Skeletal muscle satellite cell (primary cell): ENCODE measurements at regions not wholly inside any gene's neighbourhood (a gene's known extent, or its start where the extent isn't known, plus 50 kb on each side); places are given as distances from the start of the nearest gene placed in this dataset.
A peak's percentile ranks its signal among the peaks of the same experiment; 100 is the strongest.
"Not testable (repeated sequence)": the region's sequence is repeated elsewhere in the genome, so short reads cannot be mapped to it uniquely, and the experiment has no call there.

ENCODE experiments used
- H3K27me3 ChIP-seq: 2 replicates; pipeline ENCODE4 v1.7.0; 2013; ENCODE audit warnings: low read length; ENCODE audit not compliant: control insufficient read depth, insufficient read depth
- H3K36me3 ChIP-seq: 2 replicates; pipeline ENCODE4 v1.7.0; 2013; ENCODE audit warnings: mild to moderate bottlenecking, control low read depth, low read length; ENCODE audit not compliant: insufficient read depth
- H3K4me1 ChIP-seq: 2 replicates; pipeline ENCODE4 v1.7.0; 2013; ENCODE audit warnings: low read length; ENCODE audit not compliant: control insufficient read depth, insufficient read depth
- H3K4me2 ChIP-seq: 2 replicates; pipeline ENCODE4 v1.7.0; 2013; ENCODE audit warnings: mild to moderate bottlenecking, low read length
- H3K4me3 ChIP-seq: 2 replicates; pipeline ENCODE4 v1.7.0; 2013; ENCODE audit warnings: low read length
- H3K9ac ChIP-seq: 2 replicates; pipeline ENCODE4 v1.7.0; 2013; ENCODE audit warnings: mild to moderate bottlenecking, low read depth, low read length, moderate library complexity
- H3K9me3 ChIP-seq: replicated peaks from 2 replicates; pipeline ENCODE4 v1.7.0; 2013; ENCODE audit warnings: mild to moderate bottlenecking, control low read depth, low read length

DNA sequence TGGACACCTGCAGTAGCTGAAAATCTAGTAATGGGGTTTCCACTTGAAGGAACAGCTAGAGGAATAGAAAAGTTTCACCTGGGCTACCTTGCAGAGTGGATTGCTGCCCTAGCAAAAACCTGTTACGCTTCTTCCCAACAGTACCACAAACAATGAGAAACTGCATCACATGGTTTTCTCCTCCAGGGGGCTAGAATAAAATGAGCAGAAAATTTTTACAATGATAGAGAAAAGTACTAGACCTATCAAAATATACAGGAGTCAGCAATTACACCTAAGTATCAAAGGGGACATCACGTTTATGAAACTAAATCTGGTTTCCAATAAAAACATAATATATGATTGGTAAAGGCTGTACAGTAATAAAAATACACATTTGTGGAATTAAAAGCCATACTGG is 423.1 kb upstream of the PITX2 start:
- Histone ChIP-seq H3K27me3 (no peaks in the 10 kb centered on the region), H3K9ac (no peak overlapping the region), H3K4me1 (no peaks in the 10 kb centered on the region), H3K4me3 (no peak overlapping the region), H3K9me3 (no peaks in the 10 kb centered on the region), H3K36me3 (no peaks in the 10 kb centered on the region), H3K4me2 (no peak overlapping the region)

DNA sequence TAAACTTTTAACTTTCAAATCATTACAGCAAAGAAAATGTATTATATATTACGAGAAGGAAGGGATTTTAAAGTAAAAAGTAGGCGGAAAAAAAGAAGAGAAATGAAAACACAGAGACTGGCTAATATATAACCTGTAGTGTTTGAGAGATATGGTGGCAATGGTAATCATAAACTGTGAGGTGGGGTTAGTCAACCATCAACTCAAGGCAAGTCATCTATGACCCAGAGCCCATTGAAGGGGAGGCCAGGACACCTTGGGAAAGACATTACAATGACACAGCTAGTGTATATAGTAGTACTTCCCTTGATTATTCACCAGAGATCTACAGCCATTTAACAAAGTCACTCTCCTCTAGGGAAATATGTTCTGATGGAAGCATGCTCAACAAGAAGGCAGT is 423.9 kb upstream of the PITX2 start:
- H3K9me3 ChIP-seq = no peaks in the 10 kb centered on the region

DNA sequence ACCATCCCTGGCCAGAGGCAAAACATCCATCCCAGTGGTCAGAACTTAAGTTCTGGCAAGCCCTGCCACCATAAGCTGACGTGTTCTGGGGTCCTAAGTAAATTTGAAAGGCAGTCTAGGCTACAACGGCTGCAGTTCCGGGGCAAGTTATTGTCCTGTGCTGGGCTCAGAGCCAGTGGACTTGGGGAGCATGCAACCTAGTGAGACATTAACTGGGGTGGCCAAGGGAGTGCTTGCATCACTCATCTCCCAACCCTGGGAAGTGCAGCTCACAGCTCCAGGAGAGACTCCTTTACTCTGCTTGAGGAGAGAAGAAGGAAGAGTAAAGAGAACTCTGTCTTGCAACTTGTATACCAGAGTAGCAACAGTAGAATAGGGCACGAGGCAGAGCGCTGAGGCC is 425.4 kb upstream of the PITX2 start:
- no peaks in the 10 kb centered on the region for H3K9me3 ChIP-seq
- no peak overlapping the region for H3K4me2 ChIP-seq
- no peak overlapping the region for H3K4me3 ChIP-seq
- H3K27me3 ChIP-seq = no peaks in the 10 kb centered on the region
- no peaks in the 10 kb centered on the region for H3K36me3 ChIP-seq
- H3K4me1 ChIP-seq = no peaks in the 10 kb centered on the region
- H3K9ac ChIP-seq = no peak overlapping the region

More for the DNA sequence above, 423.9 kb upstream of the PITX2 start:
- Histone ChIP-seq H3K4me2 (no peak overlapping the region), H3K27me3 (no peaks in the 10 kb centered on the region), H3K36me3 (no peaks in the 10 kb centered on the region), H3K4me3 (no peak overlapping the region), H3K4me1 (no peaks in the 10 kb centered on the region), H3K9ac (no peak overlapping the region)

DNA sequence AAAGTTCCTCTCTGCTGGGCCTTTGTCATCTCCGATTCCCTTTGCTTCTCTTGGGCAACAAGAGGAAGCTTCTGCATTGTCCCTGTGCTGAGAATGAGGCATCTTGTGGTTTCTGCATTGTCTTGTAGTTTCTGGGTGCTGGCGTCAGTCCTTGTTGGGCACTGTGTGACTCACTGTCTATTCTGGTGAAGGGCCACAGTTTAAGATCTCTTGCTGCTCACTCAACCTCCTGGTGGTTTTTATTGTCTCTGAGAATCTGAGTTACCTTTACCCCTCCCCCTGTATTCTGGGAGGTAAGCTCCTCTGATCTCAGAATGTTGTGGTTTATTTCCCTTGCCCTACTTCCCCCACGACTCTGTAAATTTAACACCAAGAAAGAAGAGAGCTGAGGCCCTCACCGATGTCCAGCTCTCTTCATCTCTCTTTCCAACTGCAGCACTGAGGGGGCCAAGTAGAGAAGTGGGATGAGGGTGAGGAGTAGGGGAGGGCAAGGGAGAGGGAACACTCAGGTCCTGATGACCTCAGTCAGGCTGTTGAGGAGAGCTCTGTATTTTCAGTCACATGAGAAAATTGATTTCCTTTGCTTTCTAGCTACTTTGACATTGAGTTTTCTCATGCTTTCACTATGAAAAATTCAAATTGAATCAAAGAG is 441.6 kb upstream of the PITX2 start:
- peak overlapping the region; percentile 35 for H3K4me2 ChIP-seq
- peak overlapping the region; percentile 20 for H3K4me3 ChIP-seq
- peak overlapping the region; percentile 56 for H3K9ac ChIP-seq
- no peaks in the 10 kb centered on the region for H3K9me3 ChIP-seq
- H3K36me3 ChIP-seq = no peaks in the 10 kb centered on the region
- H3K4me1 ChIP-seq = peaks cover 48% of the 10 kb centered on the region
- H3K27me3 ChIP-seq = no peaks in the 10 kb centered on the region

DNA sequence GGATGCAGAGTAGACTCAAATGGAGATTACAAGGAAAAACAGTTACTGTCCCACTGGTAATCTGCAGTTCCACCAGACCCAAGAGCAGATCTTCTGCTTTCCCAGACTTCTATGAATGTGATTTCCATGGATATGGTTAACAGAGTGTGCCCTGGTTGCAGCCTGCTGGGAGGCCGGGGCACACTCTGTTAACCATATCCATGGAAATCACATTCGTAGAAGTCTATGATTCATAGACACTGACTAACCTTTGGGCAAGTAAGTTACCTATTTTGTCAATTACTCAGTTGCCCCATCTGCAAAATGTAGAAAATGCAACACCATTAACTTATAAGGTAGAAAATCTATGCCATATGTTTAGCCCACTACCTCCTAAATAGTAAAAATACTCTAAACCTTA is 443.1 kb upstream of the PITX2 start:
- no peaks in the 10 kb centered on the region for H3K9me3 ChIP-seq
- no peak overlapping the region for H3K4me3 ChIP-seq
- H3K27me3 ChIP-seq = no peaks in the 10 kb centered on the region
- H3K4me2 ChIP-seq = peak overlapping the region; percentile 27
- H3K9ac ChIP-seq = peak overlapping the region; percentile 60
- peaks cover 48% of the 10 kb centered on the region for H3K4me1 ChIP-seq
- H3K36me3 ChIP-seq = no peaks in the 10 kb centered on the region

DNA sequence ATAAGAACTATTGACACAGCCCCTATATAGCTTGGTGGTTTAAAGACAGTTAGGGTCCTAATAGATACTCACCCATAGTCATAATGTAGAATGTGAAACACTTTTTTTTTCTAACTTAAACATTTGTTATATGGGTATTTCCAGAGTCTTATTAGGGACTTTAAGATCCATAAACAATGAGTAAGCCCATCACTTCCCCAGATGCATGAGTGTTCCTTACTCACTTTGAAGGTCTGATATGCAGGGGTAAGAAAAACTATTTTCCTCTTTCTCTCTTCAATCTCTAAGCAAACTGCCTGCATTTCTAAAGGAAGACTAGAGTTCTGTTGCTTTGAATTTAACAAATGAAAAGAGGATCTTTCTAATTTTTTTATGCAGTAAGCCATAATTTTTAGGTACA is 443.6 kb upstream of the PITX2 start:
- H3K4me1 ChIP-seq = peaks cover 48% of the 10 kb centered on the region
- peak overlapping the region; percentile 74 for H3K9ac ChIP-seq
- H3K27me3 ChIP-seq = no peaks in the 10 kb centered on the region
- peak overlapping the region; percentile 57 for H3K4me2 ChIP-seq
- H3K9me3 ChIP-seq = no peaks in the 10 kb centered on the region
- peak overlapping the region; percentile 19 for H3K4me3 ChIP-seq
- H3K36me3 ChIP-seq = no peaks in the 10 kb centered on the region

DNA sequence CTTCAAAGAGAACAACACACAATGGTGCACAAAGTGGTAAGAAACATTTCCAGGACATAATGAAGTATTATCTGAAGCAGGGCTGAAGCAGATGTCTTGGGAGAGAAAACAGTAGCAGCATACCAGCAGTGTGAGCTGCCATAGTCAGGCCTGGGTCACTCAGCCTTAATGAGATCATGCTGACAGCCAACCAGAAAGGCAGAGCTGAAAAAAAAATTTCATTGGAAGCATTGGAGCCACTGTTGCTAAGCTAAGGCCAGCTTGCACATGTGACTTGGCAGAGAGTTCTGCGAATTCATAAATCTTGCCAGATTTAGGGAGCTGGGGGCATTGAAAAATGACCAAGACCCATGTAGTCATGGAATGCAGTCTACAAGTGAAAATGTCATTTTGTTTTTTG is 444.0 kb upstream of the PITX2 start:
- H3K4me3 ChIP-seq = peak overlapping the region; percentile 19
- H3K4me1 ChIP-seq = peaks cover 48% of the 10 kb centered on the region
- peak overlapping the region; percentile 74 for H3K9ac ChIP-seq
- no peaks in the 10 kb centered on the region for H3K27me3 ChIP-seq
- H3K4me2 ChIP-seq = peak overlapping the region; percentile 57
- no peaks in the 10 kb centered on the region for H3K36me3 ChIP-seq
- no peaks in the 10 kb centered on the region for H3K9me3 ChIP-seq

DNA sequence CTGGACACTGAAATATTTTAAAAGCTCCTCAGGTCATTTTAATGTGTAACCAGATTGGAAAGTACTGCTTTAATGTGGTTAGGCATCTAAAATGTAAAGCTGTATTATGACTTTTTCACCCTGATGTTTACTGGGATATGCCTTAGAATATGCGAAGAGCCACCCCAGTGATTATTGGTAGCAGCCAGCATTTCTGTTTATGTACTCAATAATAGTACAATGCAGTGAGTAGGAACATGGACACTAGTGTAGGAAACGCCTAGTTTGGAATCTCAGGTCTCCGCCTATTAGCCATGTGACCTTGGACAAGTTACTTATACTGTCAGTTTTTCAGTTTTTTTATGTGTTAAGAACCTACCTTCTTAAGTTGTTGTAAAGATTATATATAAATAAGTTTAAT is 446.0 kb upstream of the PITX2 start:
- H3K27me3 ChIP-seq = no peaks in the 10 kb centered on the region
- H3K4me1 ChIP-seq = peaks cover 44% of the 10 kb centered on the region
- H3K36me3 ChIP-seq = no peaks in the 10 kb centered on the region
- no peak overlapping the region for H3K4me3 ChIP-seq
- H3K9ac ChIP-seq = no peak overlapping the region
- H3K4me2 ChIP-seq = no peak overlapping the region
- H3K9me3 ChIP-seq = no peaks in the 10 kb centered on the region

DNA sequence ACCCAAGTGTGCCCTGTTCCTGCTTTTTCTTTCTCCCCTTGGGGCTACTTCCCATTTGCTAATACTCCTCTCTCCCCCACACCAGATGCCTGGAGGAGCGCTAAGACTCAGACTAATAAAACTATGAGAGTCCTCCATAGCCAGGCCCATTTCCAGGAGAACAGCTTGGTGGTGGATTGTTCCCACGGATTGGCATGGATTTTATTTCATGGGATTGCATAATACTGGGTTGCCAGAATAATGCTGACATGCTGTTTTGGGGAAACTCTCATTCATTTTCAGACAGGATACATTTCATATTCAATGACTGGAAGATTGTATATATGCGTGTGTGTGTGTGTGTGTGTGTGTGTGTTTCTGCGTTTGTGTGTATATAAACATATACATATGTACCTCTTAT is 447.5 kb upstream of the PITX2 start:
- H3K9ac ChIP-seq = no peak overlapping the region
- no peaks in the 10 kb centered on the region for H3K36me3 ChIP-seq
- H3K4me1 ChIP-seq = peaks cover 29% of the 10 kb centered on the region
- no peaks in the 10 kb centered on the region for H3K9me3 ChIP-seq
- H3K4me2 ChIP-seq = no peak overlapping the region
- no peaks in the 10 kb centered on the region for H3K27me3 ChIP-seq
- no peak overlapping the region for H3K4me3 ChIP-seq

DNA sequence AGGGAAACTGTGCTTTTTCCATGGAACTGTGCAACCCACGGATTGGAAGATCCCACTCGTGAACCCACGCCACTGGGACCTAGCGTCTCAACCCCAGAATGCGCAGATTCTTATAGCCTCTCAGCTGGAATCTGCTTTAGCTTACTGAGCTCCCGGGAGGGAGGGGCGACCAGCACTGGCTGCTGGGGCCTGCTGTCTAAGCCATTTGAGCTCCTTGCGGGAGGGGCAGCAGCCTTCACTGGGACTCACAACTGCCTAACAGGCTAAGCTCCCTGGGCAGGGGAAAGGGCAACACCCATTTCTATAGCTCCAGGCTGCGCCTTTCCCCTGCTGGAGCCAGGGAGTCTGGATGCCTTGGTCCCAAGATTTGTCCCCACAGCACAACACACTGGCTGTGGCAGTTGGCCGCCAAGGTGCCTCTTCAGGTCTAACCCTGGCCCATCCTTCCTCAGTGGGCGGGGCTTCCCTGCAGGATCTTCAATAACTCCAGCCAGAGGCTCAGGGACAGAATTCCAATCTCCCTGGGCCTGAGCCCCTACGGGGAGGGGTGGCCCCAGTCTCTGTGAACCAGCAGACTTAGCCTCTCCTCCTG is 451.7 kb upstream of the PITX2 start:
- H3K4me1 ChIP-seq = no peaks in the 10 kb centered on the region
- H3K9me3 ChIP-seq = peaks cover 6% of the 10 kb centered on the region
- no peaks in the 10 kb centered on the region for H3K36me3 ChIP-seq

DNA sequence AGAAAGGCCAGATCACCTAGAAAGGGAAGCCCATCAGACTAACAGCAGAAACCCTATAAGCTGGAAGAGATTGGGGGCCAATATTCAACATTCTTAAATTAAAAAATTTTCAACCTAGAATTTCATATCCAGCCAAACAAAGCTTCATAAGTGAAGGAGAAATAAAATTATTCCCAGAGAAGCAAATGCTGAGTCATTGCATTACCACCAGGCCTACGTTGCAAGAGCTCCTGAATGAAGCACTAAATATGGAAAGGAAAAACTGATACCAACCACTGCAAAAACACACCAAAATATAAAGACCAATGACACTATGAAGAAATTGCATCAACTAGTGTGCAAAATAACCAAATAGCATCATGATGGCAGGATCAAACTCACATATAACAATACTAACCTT is 453.4 kb upstream of the PITX2 start:
- not testable (repeated sequence) for H3K4me3 ChIP-seq, H3K4me2 ChIP-seq, H3K27me3 ChIP-seq, H3K36me3 ChIP-seq, H3K4me1 ChIP-seq, H3K9ac ChIP-seq, H3K9me3 ChIP-seq

More for the DNA sequence above, 451.7 kb upstream of the PITX2 start:
- H3K4me2 ChIP-seq = no peak overlapping the region
- H3K4me3 ChIP-seq = no peak overlapping the region
- H3K27me3 ChIP-seq = no peaks in the 10 kb centered on the region
- H3K9ac ChIP-seq = no peak overlapping the region

DNA sequence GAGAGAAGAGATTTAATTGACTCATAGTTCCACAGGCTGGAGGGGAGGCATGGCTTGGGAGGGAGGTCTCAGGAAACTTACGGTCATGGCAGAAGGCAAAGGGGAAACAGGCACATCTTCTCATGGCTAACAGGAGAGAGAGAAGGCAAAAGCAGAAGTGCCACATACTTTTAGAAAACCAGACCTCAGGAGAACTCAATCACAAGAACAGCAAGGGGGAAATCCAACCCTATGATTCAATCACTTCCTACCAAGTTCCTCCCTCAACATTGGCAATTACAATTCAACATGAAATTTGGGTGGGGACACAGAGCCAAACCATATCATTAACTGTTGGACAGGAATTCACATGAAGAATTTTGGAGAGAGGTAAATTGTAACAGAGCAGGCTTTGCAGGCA is 485.3 kb upstream of the PITX2 start:
- Histone ChIP-seq H3K4me1 (no peaks in the 10 kb centered on the region), H3K27me3 (no peaks in the 10 kb centered on the region), H3K4me3 (no peak overlapping the region), H3K9me3 (no peaks in the 10 kb centered on the region), H3K36me3 (no peaks in the 10 kb centered on the region), H3K9ac (no peak overlapping the region), H3K4me2 (no peak overlapping the region)
